Nucleus accumbens (tissue), 56 donors: ENCODE measurements at regions not wholly inside any gene's neighbourhood (a gene's known extent, or its start where the extent isn't known, plus 50 kb on each side); places are given as distances from the start of the nearest gene placed in this dataset.
A peak's percentile ranks its signal among the peaks of the same experiment; 100 is the strongest.

Source experiments
- DNase-seq, 56 donors: peaks; one replicate each; lab custom pipeline; 2025; lab: John Stamatoyannopoulos, UW

GRCh38 chr15:87123676-87124382, 1044.2 kb downstream of the AGBL1 start:
- no peak for DNase-seq

DNA sequence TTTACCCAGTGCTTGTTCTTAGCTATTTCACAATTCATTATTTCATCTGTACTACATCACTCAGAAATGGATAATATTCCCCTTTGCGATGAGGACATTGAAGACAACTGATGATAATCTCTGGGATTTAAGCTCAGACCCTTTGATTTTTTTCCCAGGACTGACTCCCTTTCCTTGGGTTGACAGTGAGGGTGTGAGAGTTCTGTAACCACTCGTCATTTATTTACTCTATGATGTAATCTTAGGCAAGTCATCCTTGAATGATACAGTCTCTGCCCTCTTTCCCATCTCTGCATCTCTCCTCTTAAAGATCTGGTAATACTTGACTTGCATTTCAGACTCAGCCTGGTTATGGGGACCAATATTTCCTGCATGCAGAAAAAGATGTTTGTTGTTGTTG, 1041.7 kb downstream of the AGBL1 start:
- DNase-seq, result no peak

GRCh38 chr15:87120555-87120954, 1040.9 kb downstream of the AGBL1 start:
- DNase-seq, result no peak

- DNase-seq, result no peak
Observed at GRCh38 chr15:87118846-87119245, 1039.2 kb downstream of the AGBL1 start.

GRCh38 chr15:87118435-87118834, 1038.8 kb downstream of the AGBL1 start:
- DNase-seq, result peak in 1 of 56 donors; percentile 1

DNA sequence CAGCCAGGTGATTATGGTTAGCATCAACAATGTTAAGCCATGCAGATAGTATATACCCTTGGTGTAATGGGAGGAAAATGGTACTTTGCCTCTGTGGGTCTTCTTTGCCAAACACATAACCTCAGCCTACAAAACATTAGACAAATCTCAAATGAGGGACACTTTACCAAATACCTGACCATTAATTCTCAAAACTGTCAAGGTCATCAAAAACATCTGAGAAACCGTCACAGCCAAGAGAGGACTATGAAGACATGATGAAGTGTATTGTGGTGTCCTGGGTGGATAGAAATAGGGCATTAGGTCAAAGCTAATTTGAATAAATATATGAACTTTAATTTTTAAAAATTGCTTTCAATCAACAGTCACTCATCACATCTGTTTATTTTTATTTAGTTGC, 1036.1 kb downstream of the AGBL1 start:
- DNase-seq, result no peak

- DNase-seq, result no peak
Observed at GRCh38 chr15:87099916-87100315, 1020.2 kb downstream of the AGBL1 start.

GRCh38 chr15:87089551-87089950, 1009.9 kb downstream of the AGBL1 start:
- DNase-seq, result no peak

DNA sequence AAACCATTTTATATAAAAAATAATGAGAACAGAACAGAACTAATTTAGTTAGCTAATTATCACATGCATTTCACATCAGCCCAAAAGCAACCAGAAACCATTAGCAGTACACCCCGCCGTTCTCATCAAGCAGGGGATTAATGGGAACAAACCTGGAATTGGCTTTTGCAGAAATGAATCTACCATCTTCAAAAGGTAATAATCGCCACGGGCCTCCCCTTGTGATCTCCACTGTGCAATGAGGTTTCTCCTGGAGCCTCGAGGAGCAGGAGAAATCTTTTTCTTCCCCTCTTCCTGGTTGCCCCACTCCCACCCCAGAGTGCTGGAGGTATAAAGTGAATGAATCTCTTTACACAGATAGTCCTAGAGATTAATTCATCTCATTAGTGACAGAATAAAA, 1003.5 kb downstream of the AGBL1 start:
- DNase-seq, result no peak

DNA sequence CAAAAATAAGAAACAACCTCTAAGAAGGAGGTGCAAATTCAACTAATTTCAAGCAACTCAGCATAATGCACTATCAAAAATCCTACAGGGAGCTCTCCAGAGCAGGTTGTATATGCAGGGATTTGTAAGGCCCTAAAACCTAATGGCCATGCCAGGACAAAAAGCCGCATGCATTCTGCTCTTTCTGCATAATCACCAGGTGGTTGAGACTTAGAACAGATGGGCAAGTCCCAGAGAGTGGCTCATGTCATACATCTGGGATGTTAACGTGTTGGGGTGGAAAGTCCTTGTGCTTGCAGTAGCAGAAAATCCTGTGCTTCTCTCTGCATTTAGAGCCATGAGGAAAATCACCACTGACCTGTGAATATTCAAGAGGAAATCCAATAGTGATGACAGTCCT, 1002.9 kb downstream of the AGBL1 start:
- DNase-seq, result no peak

DNA sequence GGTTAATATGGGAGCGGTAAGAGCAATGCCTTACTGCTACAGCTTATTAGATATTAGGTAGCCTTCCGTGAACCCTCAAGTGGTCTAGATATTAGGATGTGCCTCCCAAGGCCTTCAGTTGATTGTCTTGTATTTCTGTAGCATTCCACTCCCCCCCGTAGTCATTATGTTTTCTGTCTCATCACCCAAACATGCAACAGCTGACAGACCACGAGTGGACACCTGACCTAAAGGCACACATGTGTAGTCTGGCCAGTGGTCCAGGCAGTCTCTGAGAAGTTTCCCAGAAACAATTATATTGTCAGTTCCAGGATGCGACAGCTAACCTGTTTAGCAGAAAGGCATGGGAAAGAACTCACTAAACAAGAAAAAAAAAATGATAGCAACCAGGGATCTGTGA, 1000.9 kb downstream of the AGBL1 start:
- no peak for DNase-seq
